K562 (cell line): ENCODE measurements at regions not wholly inside any gene's neighbourhood (a gene's known extent, or its start where the extent isn't known, plus 50 kb on each side); places are given as distances from the start of the nearest gene placed in this dataset.

Experiments used
- ATAC-seq: fragments of 200-7000 bp; cut with Tn5 transposase; 3 replicates; pipeline ENCODE4 v1.9.1; 2020; ENCODE audit warnings: moderate library complexity
- BruUV-seq: library from RNA; stranded (reverse); fragments of 400-500 nt; replicated peaks from 2 replicates; lab custom pipeline; 2021; lab: Mats Ljungman, UMichigan
- CTCF ChIA-PET: fragments of 300-600 bp; formaldehyde crosslinking; extraction: SDS; loops from one replicate; lab custom pipeline; 2021; ENCODE audit warnings: low intra/inter-chr PET ratio; lab: Yijun Ruan, JAX
- POLR2A ChIA-PET: fragments of 300-600, 350-650 bp; sonication (Branson Sonifier 250); formaldehyde crosslinking; extraction: SDS; loops from one replicate; lab custom pipeline; 2021; ENCODE audit warnings: antibody characterized with exemption, inconsistent platforms; lab: Yijun Ruan, JAX
- DNase-seq, 4 experiments: peaks; one replicate each; pipeline versions ENCODE4 v3.0.0 to v3.0.0-alpha.2; 2011 to 2018; ENCODE audit warnings: low spot score in 3 of 4, mixed read lengths in 3 of 4; ENCODE audit errors: extremely low read depth in 1 of 4
- FAIRE-seq: peaks from 2 replicates; lab custom pipeline; 2011; peaks lifted over from hg19 to GRCh38; lab: Jason Lieb, UNC
- H2AFZ ChIP-seq: 2 replicates; pipeline ENCODE4 v1.6.0; 2011; ENCODE audit warnings: low read depth, low read length, control low read depth, inconsistent platforms
- H3K27ac ChIP-seq: fragments of 200-600 bp; 3 replicates; pipeline ENCODE4 v1.8.0; 2011; ENCODE audit warnings: low read depth, mild to moderate bottlenecking, control low read depth, inconsistent platforms, low read length, moderate library complexity, mixed read lengths; ENCODE audit errors: extremely low read depth
- H3K27me3 ChIP-seq, 2 experiments: fragments of 300-600 bp in 1 of 2; 2 replicates in 1 of 2; 3 replicates in 1 of 2; pipeline versions ENCODE4 v1.6.0 to v1.8.0; 2011; ENCODE audit warnings: inconsistent platforms in 2 of 2, low read length in 2 of 2, mild to moderate bottlenecking in 1 of 2, mixed read lengths in 1 of 2, moderate library complexity in 1 of 2; ENCODE audit not compliant: control insufficient read depth in 2 of 2, insufficient read depth in 2 of 2
- H3K36me3 ChIP-seq: fragments of 300-600 bp; 3 replicates; pipeline ENCODE4 v1.8.0; 2011; ENCODE audit warnings: mild to moderate bottlenecking, low read length, inconsistent platforms; ENCODE audit not compliant: control insufficient read depth, insufficient read depth
- H3K4me1 ChIP-seq, 2 experiments: fragments of 200-600 bp in 1 of 2; replicated peaks in 1 of 2; 2 replicates in 1 of 2; 3 replicates in 1 of 2; pipeline versions ENCODE4 v1.5.1 to v1.8.0; 2011; ENCODE audit warnings: inconsistent platforms in 2 of 2, low read length in 2 of 2, mild to moderate bottlenecking in 1 of 2, mixed read lengths in 1 of 2, moderate library complexity in 1 of 2; ENCODE audit not compliant: control insufficient read depth in 2 of 2, insufficient read depth in 2 of 2
- H3K4me2 ChIP-seq: 2 replicates; pipeline ENCODE4 v1.6.1; 2011; ENCODE audit warnings: low read length, control low read depth, inconsistent platforms, mixed read lengths; ENCODE audit not compliant: insufficient read depth
- H3K4me3 ChIP-seq: fragments of 200-600 bp; sonication (generic), shearing (Covaris generic); 2 replicates; pipeline ENCODE4 v1.5.1; 2016; ENCODE audit warnings: control low read depth, inconsistent platforms
- H3K79me2 ChIP-seq: fragments of 200-600 bp; 3 replicates; pipeline ENCODE4 v1.8.0; 2011; ENCODE audit warnings: low read length, inconsistent platforms; ENCODE audit not compliant: control insufficient read depth, insufficient read depth
- H3K9ac ChIP-seq, 2 experiments: 2 replicates each; pipeline versions ENCODE4 v1.6.0 to v1.6.1; 2011; ENCODE audit warnings: low read depth in 2 of 2, low read length in 2 of 2, control low read depth in 1 of 2, inconsistent platforms in 1 of 2, mild to moderate bottlenecking in 1 of 2, mixed read lengths in 1 of 2; ENCODE audit not compliant: insufficient read depth in 1 of 2
- H3K9me1 ChIP-seq: one replicate; pipeline ENCODE4 v1.6.0; 2011; ENCODE audit warnings: inconsistent platforms, mild to moderate bottlenecking, low read length, moderate library complexity; ENCODE audit not compliant: control insufficient read depth, insufficient read depth
- H3K9me3 ChIP-seq: replicated peaks from 2 replicates; pipeline ENCODE4 v1.5.1; 2011; ENCODE audit warnings: low read depth, low read length, inconsistent platforms; ENCODE audit not compliant: control insufficient read depth, insufficient read depth
- H4K20me1 ChIP-seq: replicated peaks from 2 replicates; pipeline ENCODE4 v1.6.1; 2011; ENCODE audit warnings: low read length, inconsistent platforms, mixed read lengths; ENCODE audit not compliant: control insufficient read depth, insufficient read depth
- CHD2 ChIP-seq: IDR thresholded peaks from 2 replicates; pipeline ENCODE4 v1.6.1; 2011; ENCODE audit warnings: low read depth, low read length
- GTF2F1 ChIP-seq: IDR thresholded peaks from 2 replicates; pipeline ENCODE4 v1.6.1; 2011; ENCODE audit warnings: low read depth, low read length, improper control_type of control experiment
- PHB2 ChIP-seq: fragments of 450-650 bp; IDR thresholded peaks from 2 replicates; pipeline ENCODE4 v1.6.1; 2017; ENCODE audit warnings: low read depth
- PHF8 ChIP-seq: fragments of 200-600 bp; sonication (generic); IDR thresholded peaks from 2 replicates; pipeline ENCODE4 v1.6.1; 2012; ENCODE audit warnings: mixed run types, mild to moderate bottlenecking, inconsistent platforms, low read length, moderate library complexity, borderline replicate concordance
- PTBP1 ChIP-seq: fragments of 200-400 bp; formaldehyde crosslinking; IDR thresholded peaks from 2 replicates; pipeline ENCODE4 v1.6.1; 2017; ENCODE audit warnings: low read depth, low read length
- U2AF2 ChIP-seq: fragments of 200-400 bp; formaldehyde crosslinking; optimal IDR thresholded peaks from 2 replicates; pipeline ENCODE3; 2017; ENCODE audit warnings: low read depth, mild to moderate bottlenecking, low read length
- XRCC4 ChIP-seq: IDR thresholded peaks from one replicate; pipeline ENCODE4 v1.6.1; 2011; ENCODE audit not compliant: insufficient read depth, insufficient read length; ENCODE audit errors: extremely low read depth
- ZBTB7A ChIP-seq: IDR thresholded peaks from 2 replicates; pipeline ENCODE4 v1.6.1; 2011; ENCODE audit warnings: low read depth, mild to moderate bottlenecking, low read length, moderate library complexity, borderline replicate concordance; ENCODE audit not compliant: control insufficient read depth
- ZNF347 ChIP-seq: fragments of 450-650 bp; formaldehyde crosslinking; IDR thresholded peaks from 2 replicates; pipeline ENCODE4 v1.4.0; 2020; ENCODE audit warnings: low read depth, mild to moderate bottlenecking, moderate library complexity
- WGBS: fragments of 100-300 bp; shearing (Covaris generic); methylation state at CpG from one replicate; pipeline ENCODE4 v1.1.6; 2016; ENCODE audit warnings: low coverage, mixed read lengths; ENCODE audit not compliant: insufficient coverage; ENCODE audit errors: missing lambda C conversion rate; 5-methylcytosine and 5-hydroxymethylcytosine counted together
- in situ Hi-C: fragments of 300-500 bp; cut with MboI; formaldehyde crosslinking; loops from 4 replicates; pipeline ENCODE4 v1.15.0; 2018; ENCODE audit warnings: inconsistent platforms, mixed read lengths
- intact Hi-C: fragments of 100-400 bp; cut with micrococcal nuclease; formaldehyde crosslinking; loops from 2 replicates; pipeline ENCODE4 v1.14.2; 2022
- TF ChIP-seq, protein P1 (sequence below): fragments of 250-450 bp; sonication (Bioruptor Pico); IDR thresholded peaks from 2 replicates; pipeline ENCODE4 v1.8.0; 2022; ENCODE audit warnings: inconsistent platforms, mild to moderate bottlenecking, moderate library complexity, borderline replicate concordance
- TF ChIP-seq, protein P2 (sequence below): fragments of 250-450 bp; sonication (Bioruptor Pico); IDR thresholded peaks from 2 replicates; pipeline ENCODE4 v1.4.0; 2020; ENCODE audit warnings: borderline replicate concordance
- TF ChIP-seq, protein P3 (sequence below): fragments of 250-450 bp; sonication (Bioruptor Pico); IDR thresholded peaks from 2 replicates; pipeline ENCODE4 v1.9.0; 2021; ENCODE audit warnings: mild to moderate bottlenecking, inconsistent platforms

DNA sequence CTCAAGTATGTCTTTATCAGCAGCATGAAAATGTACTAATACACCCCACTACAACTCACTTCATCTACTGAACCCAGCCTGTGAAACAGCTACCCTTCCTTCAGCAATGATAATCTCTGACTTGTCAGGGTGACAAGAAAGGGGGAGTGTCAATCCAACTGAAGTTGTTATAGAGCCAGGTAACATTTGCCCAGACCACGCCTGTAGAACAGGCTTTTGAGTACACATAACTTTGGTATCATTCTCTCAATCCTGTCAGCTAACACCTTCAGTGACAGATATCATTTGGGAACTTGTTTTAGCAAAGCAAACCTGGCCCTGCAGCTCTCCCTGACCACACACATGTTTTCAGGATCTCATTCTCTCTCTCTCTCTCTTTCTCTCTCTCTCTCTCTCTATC is 592.2 kb downstream of the SMARCA1 start (continued):
- TF ChIP-seq, protein P1, sequence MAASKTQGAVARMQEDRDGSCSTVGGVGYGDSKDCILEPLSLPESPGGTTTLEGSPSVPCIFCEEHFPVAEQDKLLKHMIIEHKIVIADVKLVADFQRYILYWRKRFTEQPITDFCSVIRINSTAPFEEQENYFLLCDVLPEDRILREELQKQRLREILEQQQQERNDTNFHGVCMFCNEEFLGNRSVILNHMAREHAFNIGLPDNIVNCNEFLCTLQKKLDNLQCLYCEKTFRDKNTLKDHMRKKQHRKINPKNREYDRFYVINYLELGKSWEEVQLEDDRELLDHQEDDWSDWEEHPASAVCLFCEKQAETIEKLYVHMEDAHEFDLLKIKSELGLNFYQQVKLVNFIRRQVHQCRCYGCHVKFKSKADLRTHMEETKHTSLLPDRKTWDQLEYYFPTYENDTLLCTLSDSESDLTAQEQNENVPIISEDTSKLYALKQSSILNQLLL (CRISPR knock-in tag), result no peak
- TF ChIP-seq XRCC4, result no peak
- TF ChIP-seq PTBP1, result no peak
- no peak for TF ChIP-seq ZBTB7A
- no peak for TF ChIP-seq GTF2F1
- TF ChIP-seq, protein P2, sequence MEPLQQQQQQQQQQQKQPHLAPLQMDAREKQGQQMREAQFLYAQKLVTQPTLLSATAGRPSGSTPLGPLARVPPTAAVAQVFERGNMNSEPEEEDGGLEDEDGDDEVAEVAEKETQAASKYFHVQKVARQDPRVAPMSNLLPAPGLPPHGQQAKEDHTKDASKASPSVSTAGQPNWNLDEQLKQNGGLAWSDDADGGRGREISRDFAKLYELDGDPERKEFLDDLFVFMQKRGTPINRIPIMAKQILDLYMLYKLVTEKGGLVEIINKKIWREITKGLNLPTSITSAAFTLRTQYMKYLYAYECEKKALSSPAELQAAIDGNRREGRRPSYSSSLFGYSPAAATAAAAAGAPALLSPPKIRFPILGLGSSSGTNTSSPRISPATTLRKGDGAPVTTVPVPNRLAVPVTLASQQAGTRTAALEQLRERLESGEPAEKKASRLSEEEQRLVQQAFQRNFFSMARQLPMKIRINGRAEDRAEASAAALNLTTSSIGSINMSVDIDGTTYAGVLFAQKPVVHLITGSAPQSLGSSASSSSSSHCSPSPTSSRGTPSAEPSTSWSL (CRISPR knock-in tag), result no peak

DNA sequence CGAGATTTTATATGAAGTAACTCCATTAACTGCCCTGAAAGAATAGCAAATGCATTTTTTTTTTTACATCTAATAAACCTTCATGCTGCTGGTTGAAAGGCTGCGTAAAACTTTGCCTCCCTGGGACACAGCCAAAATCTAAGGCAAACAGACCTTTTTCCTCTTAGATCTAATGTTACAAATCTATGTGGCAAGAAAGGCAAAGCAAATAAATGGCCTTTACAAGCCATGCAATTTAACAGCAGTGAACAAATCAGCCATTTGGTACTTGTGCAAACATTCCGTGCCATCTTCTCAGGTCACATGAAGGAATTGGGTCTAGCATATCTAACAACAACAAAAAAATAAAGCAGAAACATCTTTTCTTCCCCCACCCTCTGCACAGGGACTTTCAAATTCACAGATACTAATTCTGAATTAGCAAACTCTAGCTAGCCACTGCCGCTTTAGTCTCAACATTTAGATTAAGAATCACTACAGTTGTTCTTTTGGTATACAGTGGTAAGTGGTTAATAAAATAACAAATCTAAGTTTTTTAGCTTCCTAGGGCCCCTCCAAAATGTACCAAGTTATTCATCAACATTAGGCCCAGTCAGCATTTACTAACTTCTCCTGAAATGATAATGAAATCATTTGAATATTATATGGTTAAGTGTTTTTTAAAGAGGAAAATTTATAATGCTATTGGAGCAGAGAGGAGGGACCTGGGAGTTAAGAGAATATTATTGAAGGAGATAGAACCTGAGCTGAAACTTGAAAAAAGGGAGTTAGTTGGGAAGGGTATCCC is 593.8 kb downstream of the SMARCA1 start:
- 0% methylated on average over 4 of the region's 4 CpGs for WGBS
- no peak overlapping the region for H2AFZ ChIP-seq
- BruUV-seq, result no TSS peak

More for the DNA sequence above, 593.8 kb downstream of the SMARCA1 start:
- Histone ChIP-seq H3K9me1 (no peaks in the 10 kb centered on the region), H3K9me3 (no peaks in the 10 kb centered on the region), H3K27ac (no peak overlapping the region), H3K79me2 (no peaks in the 10 kb centered on the region), H3K4me3 (no peak overlapping the region), H3K4me2 (no peak overlapping the region), H3K4me1 (no peaks in the 10 kb centered on the region), H4K20me1 (no peaks in the 10 kb centered on the region), H3K36me3 (no peaks in the 10 kb centered on the region), H3K27me3 (no peaks in the 10 kb centered on the region), H3K9ac (no peak overlapping the region)
- ATAC-seq (no peak), FAIRE-seq (no peak), DNase-seq (no peak)
- intact Hi-C loops (no loop called here), in situ Hi-C loops (no loop called here)
- POLR2A ChIA-PET, result no interaction called here
- TF ChIP-seq U2AF2, result no peak
- TF ChIP-seq PHF8, result no peak
- TF ChIP-seq, protein P3, sequence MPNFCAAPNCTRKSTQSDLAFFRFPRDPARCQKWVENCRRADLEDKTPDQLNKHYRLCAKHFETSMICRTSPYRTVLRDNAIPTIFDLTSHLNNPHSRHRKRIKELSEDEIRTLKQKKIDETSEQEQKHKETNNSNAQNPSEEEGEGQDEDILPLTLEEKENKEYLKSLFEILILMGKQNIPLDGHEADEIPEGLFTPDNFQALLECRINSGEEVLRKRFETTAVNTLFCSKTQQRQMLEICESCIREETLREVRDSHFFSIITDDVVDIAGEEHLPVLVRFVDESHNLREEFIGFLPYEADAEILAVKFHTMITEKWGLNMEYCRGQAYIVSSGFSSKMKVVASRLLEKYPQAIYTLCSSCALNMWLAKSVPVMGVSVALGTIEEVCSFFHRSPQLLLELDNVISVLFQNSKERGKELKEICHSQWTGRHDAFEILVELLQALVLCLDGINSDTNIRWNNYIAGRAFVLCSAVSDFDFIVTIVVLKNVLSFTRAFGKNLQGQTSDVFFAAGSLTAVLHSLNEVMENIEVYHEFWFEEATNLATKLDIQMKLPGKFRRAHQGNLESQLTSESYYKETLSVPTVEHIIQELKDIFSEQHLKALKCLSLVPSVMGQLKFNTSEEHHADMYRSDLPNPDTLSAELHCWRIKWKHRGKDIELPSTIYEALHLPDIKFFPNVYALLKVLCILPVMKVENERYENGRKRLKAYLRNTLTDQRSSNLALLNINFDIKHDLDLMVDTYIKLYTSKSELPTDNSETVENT, result no peak
- TF ChIP-seq ZNF347 (CRISPR knock-in tag), result no peak
- TF ChIP-seq PHB2, result no peak
- TF ChIP-seq CHD2, result no peak
- CTCF ChIA-PET, result no interaction called here
